Mammary epithelial cell (primary cell): ENCODE measurements at regions not wholly inside any gene's neighbourhood (a gene's known extent, or its start where the extent isn't known, plus 50 kb on each side); places are given as distances from the start of the nearest gene placed in this dataset.
"Not testable (repeated sequence)": the region's sequence is repeated elsewhere in the genome, so short reads cannot be mapped to it uniquely, and the experiment has no call there.

Source experiments
- CTCF ChIP-seq, 2 donors: IDR thresholded peaks in 1 of 2; conservative IDR thresholded peaks in 1 of 2; 2 replicates each; pipeline ENCODE4 v1.5.1; 2011 to 2012; ENCODE audit warnings: inconsistent platforms in 2 of 2, low read length in 2 of 2, mild to moderate bottlenecking in 2 of 2, control low read depth in 1 of 2, low read depth in 1 of 2; ENCODE audit not compliant: insufficient read depth in 1 of 2; ENCODE audit errors: extremely low read depth in 1 of 2
- EZH2 ChIP-seq: IDR thresholded peaks from 2 replicates; pipeline ENCODE4 v1.6.1; 2012; ENCODE audit warnings: low read length, inconsistent platforms, borderline replicate concordance

- not testable (repeated sequence) for TF ChIP-seq CTCF (conservative IDR thresholded peaks at IDR 0.05 in 1 of 2, IDR thresholded peaks at IDR 0.05 in 1 of 2; ENCODE audit: extremely low read depth in 1 of 2, insufficient read depth in 1 of 2, low read depth in 1 of 2, low read length in 2 of 2); EZH2
These were observed 319.7 kb downstream of the SPATA31A1 start for GRCh38 chr9:39675211-39675553.
